ENCODE measurements at regions not wholly inside any gene's neighbourhood (a gene's known extent, or its start where the extent isn't known, plus 50 kb on each side); places are given as distances from the start of the nearest gene placed in this dataset.

DNA sequence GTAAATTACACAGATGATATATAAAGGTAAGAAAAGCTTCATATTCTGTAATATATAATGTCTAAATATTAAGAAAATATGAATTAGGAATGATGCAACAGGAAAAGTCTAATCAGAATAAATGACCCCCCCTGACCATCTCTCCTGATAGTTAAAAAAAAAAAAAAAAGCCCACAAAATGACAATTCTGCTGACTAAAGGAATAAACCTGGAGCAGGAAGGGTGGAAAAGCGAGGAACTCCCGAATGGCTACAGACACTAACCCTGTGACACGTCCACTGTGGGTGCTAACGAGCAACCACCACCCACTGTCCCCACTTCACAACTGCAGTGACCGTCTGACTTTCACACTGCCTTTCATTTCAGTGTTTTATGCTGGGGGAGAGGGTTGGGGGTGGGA is 67.6 kb upstream of the FOXQ1 start:
- Histone ChIP-seq H3K27me3 (ENCODE audit: control insufficient read depth, insufficient read depth, low read length) (no peaks in the 10 kb centered on the region), H3K4me1 (ENCODE audit: control insufficient read depth, insufficient read depth, low read length) (peaks cover 1% of the 10 kb centered on the region; the same call in 1 of the 2 replicates), H3K27ac (ENCODE audit: low read length) (no peak overlapping the region), H3K36me3 (ENCODE audit: control insufficient read depth, insufficient read depth, low read length) (no peaks in the 10 kb centered on the region), H3K9me3 (ENCODE audit: control insufficient read depth, insufficient read depth, low read length) (no peaks in the 10 kb centered on the region), H3K4me3 (ENCODE audit: low read length) (no peak overlapping the region)
- no peak for DNase-seq (ENCODE audit: low read depth, low spot score)
- no CpG with 5 or more reads among the region's 5 CpGs for WGBS (ENCODE audit: insufficient coverage, insufficient read length)

DNA sequence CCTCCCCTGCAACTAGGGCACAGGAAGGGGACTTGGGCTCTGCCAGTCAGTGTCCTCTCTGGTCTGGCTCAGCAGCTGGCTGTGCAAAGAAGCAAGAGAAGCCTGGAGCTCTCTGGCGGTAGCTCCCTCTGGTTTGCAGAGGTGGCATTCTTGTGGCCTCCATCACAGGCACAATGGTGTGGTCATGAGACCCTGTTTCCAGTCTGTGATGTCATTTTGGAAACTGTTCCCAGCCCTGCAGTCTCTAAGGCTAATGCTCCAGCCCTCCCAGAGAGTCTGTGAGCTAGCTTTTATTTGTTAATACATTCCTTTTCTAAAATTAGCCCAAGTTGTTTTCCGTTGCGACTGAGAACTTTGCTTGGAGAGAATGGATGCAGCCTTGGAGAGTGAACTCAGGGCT is 69.5 kb upstream of the FOXQ1 start:
- Histone ChIP-seq H3K9me3 (ENCODE audit: control insufficient read depth, insufficient read depth, low read length) (no peaks in the 10 kb centered on the region), H3K27ac (ENCODE audit: low read length) (no peak overlapping the region), H3K4me1 (ENCODE audit: control insufficient read depth, insufficient read depth, low read length) (peaks cover 1% of the 10 kb centered on the region; the same call in 1 of the 2 replicates), H3K36me3 (ENCODE audit: control insufficient read depth, insufficient read depth, low read length) (no peaks in the 10 kb centered on the region), H3K4me3 (ENCODE audit: low read length) (no peak overlapping the region), H3K27me3 (ENCODE audit: control insufficient read depth, insufficient read depth, low read length) (no peaks in the 10 kb centered on the region)
- no peak for DNase-seq (ENCODE audit: low read depth, low spot score)
- WGBS (ENCODE audit: insufficient coverage, insufficient read length) = no CpG with 5 or more reads among the region's 3 CpGs

DNA sequence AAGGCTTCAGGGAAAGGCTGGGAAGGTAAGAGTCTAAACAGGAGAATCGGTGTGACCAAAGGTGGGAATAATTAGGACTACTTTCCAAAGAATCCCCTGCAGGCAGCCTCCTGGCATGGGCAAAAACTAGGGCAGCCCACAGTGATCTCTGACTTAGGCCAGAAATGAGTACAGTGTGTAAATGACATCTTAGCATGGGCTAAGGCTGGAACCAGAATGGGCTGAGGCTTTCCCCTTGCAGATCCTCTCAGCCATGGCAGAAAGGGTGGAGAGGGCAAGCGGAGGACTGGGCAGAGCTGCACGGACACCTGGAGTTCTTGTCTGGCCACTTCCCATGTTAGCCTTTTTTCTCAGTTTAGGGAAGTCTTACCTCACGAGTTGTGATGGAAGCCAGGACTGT is 69.9 kb upstream of the FOXQ1 start:
- Histone ChIP-seq H3K27me3 (ENCODE audit: control insufficient read depth, insufficient read depth, low read length) (no peaks in the 10 kb centered on the region), H3K27ac (ENCODE audit: low read length) (no peak overlapping the region), H3K4me1 (ENCODE audit: control insufficient read depth, insufficient read depth, low read length) (peaks cover 1% of the 10 kb centered on the region; the same call in 1 of the 2 replicates), H3K9me3 (ENCODE audit: control insufficient read depth, insufficient read depth, low read length) (no peaks in the 10 kb centered on the region), H3K4me3 (ENCODE audit: low read length) (no peak overlapping the region), H3K36me3 (ENCODE audit: control insufficient read depth, insufficient read depth, low read length) (no peaks in the 10 kb centered on the region)
- no peak for DNase-seq (ENCODE audit: low read depth, low spot score)
- no CpG with 5 or more reads among the region's 4 CpGs for WGBS (ENCODE audit: insufficient coverage, insufficient read length)

DNA sequence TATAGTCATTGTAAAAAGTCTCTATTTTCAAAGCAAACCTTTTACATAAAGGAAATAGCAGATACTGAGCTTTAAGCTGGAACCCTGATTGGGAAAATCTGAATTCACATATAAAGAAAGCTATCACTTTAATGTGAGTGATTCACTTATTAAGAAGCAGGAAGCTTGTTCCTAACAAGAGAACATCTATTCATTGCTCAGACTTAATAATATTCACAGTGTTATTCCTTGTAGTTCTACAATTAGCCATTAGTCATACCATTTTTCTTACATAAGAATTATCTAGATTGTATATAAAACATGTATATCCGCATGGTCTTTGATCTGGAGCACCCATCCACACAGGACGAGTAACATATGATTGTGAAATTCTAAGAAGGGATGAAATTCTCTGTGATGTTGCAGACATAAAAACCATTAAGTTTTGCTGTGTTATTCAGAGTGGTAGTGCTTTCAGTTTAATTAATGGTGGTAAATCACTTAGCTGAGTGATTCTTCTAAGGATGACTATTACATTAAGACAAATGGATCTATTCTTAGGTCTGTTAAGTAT is 71.1 kb upstream of the FOXQ1 start:
- Histone ChIP-seq H3K4me1 (ENCODE audit: control insufficient read depth, insufficient read depth, low read length) (peaks cover 1% of the 10 kb centered on the region; the same call in 1 of the 2 replicates), H3K27me3 (ENCODE audit: control insufficient read depth, insufficient read depth, low read length) (no peaks in the 10 kb centered on the region), H3K9me3 (ENCODE audit: control insufficient read depth, insufficient read depth, low read length) (no peaks in the 10 kb centered on the region), H3K36me3 (ENCODE audit: control insufficient read depth, insufficient read depth, low read length) (no peaks in the 10 kb centered on the region), H3K27ac (ENCODE audit: low read length) (no peak overlapping the region), H3K4me3 (ENCODE audit: low read length) (no peak overlapping the region)
- DNase-seq (ENCODE audit: low read depth, low spot score) = no peak
- no CpG with 5 or more reads among the region's 2 CpGs for WGBS (ENCODE audit: insufficient coverage, insufficient read length)

DNA sequence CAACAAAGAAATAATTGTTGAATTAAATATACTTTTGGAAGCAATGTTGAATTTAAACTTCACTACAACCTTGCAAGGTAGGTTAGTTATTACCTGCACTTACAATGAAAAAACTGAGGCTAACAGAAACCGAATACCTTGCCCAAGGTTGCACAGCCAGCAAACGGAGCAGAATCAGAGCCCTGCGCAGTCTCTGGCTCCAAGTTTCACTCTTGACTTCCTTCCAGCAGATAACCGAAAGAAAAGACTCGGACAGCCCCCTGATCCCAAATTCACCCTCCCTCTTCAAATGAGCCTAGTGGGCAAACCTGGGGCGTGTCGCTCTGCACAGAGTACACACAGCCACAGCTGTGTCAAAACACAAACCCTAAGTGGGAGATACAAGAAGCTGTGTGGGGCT is 72.1 kb upstream of the FOXQ1 start:
- WGBS (ENCODE audit: insufficient coverage, insufficient read length) = no CpG with 5 or more reads among the region's 7 CpGs
- Histone ChIP-seq H3K27me3 (ENCODE audit: control insufficient read depth, insufficient read depth, low read length) (no peaks in the 10 kb centered on the region), H3K27ac (ENCODE audit: low read length) (no peak overlapping the region), H3K36me3 (ENCODE audit: control insufficient read depth, insufficient read depth, low read length) (no peaks in the 10 kb centered on the region), H3K4me3 (ENCODE audit: low read length) (no peak overlapping the region), H3K4me1 (ENCODE audit: control insufficient read depth, insufficient read depth, low read length) (peaks cover 1% of the 10 kb centered on the region; the same call in 1 of the 2 replicates), H3K9me3 (ENCODE audit: control insufficient read depth, insufficient read depth, low read length) (no peaks in the 10 kb centered on the region)
- DNase-seq (ENCODE audit: low read depth, low spot score) = no peak

DNA sequence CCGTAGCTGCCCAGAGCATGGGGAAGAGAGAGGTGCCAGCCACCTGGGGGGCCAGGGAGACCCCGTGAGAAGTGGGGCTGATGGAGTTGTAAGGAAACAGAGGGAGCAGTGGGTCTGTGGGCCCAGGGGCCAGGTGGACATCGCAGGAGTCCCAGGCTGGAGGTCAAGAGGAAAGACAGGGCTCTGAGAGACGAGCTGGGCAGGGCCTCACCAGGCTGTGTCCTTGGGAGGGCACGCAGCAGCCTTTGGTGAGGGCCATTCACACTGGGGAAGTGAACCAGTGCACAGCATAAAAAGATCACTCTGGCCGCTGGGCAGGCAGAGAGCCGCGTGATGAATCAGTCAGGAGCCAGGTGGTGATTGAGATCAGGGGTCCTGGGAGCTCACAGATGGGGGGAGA is 73.9 kb upstream of the FOXQ1 start:
- H3K9me3 ChIP-seq (ENCODE audit: control insufficient read depth, insufficient read depth, low read length) = no peaks in the 10 kb centered on the region
- no peak for DNase-seq (ENCODE audit: low read depth, low spot score)
- no CpG with 5 or more reads among the region's 8 CpGs for WGBS (ENCODE audit: insufficient coverage, insufficient read length)
- H3K4me3 ChIP-seq (ENCODE audit: low read length) = no peak overlapping the region
- peaks cover 1% of the 10 kb centered on the region; the same call in 1 of the 2 replicates for H3K4me1 ChIP-seq (ENCODE audit: control insufficient read depth, insufficient read depth, low read length)
- no peaks in the 10 kb centered on the region for H3K27me3 ChIP-seq (ENCODE audit: control insufficient read depth, insufficient read depth, low read length)
- H3K36me3 ChIP-seq (ENCODE audit: control insufficient read depth, insufficient read depth, low read length) = no peaks in the 10 kb centered on the region
- H3K27ac ChIP-seq (ENCODE audit: low read length) = no peak overlapping the region

DNA sequence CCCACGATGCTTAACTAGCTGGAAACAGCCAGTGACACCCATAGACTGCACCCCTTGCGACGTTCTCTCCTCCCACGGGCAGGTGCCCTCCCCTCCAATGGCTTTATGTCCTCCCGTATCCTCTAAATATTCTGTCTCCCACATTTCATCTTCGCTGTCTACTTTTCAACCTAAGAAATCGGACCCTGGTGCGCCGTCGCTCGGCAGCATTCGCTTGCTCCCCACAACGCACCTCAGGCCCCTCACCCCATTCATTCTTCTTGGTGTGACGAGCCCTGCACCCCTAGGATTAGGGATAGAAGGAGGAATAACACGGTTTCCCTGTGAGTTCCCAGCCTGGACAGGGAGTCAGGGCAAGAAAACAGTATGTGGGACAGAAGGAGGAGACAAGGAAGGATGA is 74.3 kb upstream of the FOXQ1 start:
- Histone ChIP-seq H3K9me3 (ENCODE audit: control insufficient read depth, insufficient read depth, low read length) (no peaks in the 10 kb centered on the region), H3K27me3 (ENCODE audit: control insufficient read depth, insufficient read depth, low read length) (no peaks in the 10 kb centered on the region), H3K4me3 (ENCODE audit: low read length) (no peak overlapping the region), H3K4me1 (ENCODE audit: control insufficient read depth, insufficient read depth, low read length) (peaks cover 1% of the 10 kb centered on the region; the same call in 1 of the 2 replicates), H3K27ac (ENCODE audit: low read length) (no peak overlapping the region), H3K36me3 (ENCODE audit: control insufficient read depth, insufficient read depth, low read length) (no peaks in the 10 kb centered on the region)
- no CpG with 5 or more reads among the region's 15 CpGs for WGBS (ENCODE audit: insufficient coverage, insufficient read length)
- DNase-seq (ENCODE audit: low read depth, low spot score) = no peak

DNA sequence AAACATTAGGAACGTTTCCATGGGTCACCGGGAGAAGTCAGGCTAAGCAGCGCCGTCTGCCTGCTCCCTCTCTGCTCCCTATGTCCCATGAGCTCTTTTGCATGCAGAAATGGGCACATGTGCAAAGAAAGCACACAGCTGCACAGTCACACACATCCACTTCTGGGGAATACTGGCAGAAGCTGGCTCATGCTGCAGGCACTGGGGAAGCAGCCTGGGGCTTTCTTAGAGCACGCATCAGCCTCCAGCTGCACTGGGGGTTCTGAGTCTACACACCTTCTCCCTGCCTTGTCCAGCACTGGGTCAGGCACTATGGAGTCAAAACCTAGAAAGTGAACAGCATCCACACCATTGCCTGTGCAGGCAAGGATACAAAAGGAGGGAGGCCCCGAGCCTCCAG is 76.1 kb upstream of the FOXQ1 start:
- Histone ChIP-seq H3K27ac (ENCODE audit: low read length) (no peak overlapping the region), H3K4me1 (ENCODE audit: control insufficient read depth, insufficient read depth, low read length) (no peaks in the 10 kb centered on the region), H3K4me3 (ENCODE audit: low read length) (no peak overlapping the region), H3K36me3 (ENCODE audit: control insufficient read depth, insufficient read depth, low read length) (no peaks in the 10 kb centered on the region), H3K9me3 (ENCODE audit: control insufficient read depth, insufficient read depth, low read length) (no peaks in the 10 kb centered on the region), H3K27me3 (ENCODE audit: control insufficient read depth, insufficient read depth, low read length) (no peaks in the 10 kb centered on the region)
- DNase-seq (ENCODE audit: low read depth, low spot score) = no peak
- WGBS (ENCODE audit: insufficient coverage, insufficient read length) = no CpG with 5 or more reads among the region's 6 CpGs

DNA sequence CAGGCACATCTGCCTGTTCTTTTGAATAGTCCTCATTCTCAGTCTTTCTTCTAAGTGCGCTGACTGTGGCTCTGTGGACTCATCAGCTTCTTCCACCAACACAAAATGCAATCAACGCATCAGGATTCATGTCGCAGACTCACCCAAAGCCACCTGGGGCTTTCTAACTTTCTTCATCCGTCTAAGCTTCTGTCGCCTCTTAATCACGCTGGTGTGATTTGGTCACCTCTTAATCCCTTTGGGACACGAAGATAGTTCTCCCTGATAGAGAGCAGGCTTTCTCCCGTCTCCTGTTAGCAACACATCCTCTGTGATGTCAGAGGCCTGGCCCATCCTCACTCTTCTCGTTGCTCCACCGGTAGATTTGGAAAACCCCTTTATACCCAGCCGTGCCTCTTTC is 78.0 kb upstream of the FOXQ1 start:
- Histone ChIP-seq H3K27ac (ENCODE audit: low read length) (no peak overlapping the region), H3K9me3 (ENCODE audit: control insufficient read depth, insufficient read depth, low read length) (no peaks in the 10 kb centered on the region), H3K36me3 (ENCODE audit: control insufficient read depth, insufficient read depth, low read length) (no peaks in the 10 kb centered on the region), H3K4me3 (ENCODE audit: low read length) (no peak overlapping the region), H3K4me1 (ENCODE audit: control insufficient read depth, insufficient read depth, low read length) (no peaks in the 10 kb centered on the region), H3K27me3 (ENCODE audit: control insufficient read depth, insufficient read depth, low read length) (no peaks in the 10 kb centered on the region)
- WGBS (ENCODE audit: insufficient coverage, insufficient read length) = no CpG with 5 or more reads among the region's 11 CpGs
- no peak for DNase-seq (ENCODE audit: low read depth, low spot score)

DNA sequence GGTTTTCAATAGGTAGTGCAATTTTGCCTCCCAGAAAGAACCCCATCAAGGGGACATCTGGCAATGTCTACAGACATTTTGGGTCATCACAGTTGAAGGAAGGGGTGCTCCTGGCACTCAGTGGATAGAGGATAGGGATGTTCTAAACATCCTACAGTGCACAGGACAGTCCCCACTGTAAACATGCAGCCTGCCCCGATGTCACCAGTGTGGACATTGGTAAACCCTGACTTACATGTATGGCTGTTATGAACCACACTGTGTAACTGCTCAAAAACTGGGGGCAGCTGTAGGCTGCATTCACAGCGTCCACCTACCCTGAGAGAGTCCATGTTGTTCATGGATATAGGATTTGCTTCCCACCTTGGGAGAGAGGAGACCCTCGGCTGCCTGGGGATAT is 79.3 kb upstream of the FOXQ1 start:
- no peaks in the 10 kb centered on the region for H3K9me3 ChIP-seq (ENCODE audit: control insufficient read depth, insufficient read depth, low read length)
- H3K27me3 ChIP-seq (ENCODE audit: control insufficient read depth, insufficient read depth, low read length) = no peaks in the 10 kb centered on the region
- H3K36me3 ChIP-seq (ENCODE audit: control insufficient read depth, insufficient read depth, low read length) = no peaks in the 10 kb centered on the region
- H3K27ac ChIP-seq (ENCODE audit: low read length) = no peak overlapping the region
- no CpG with 5 or more reads among the region's 3 CpGs for WGBS (ENCODE audit: insufficient coverage, insufficient read length)
- no peak overlapping the region for H3K4me3 ChIP-seq (ENCODE audit: low read length)
- DNase-seq (ENCODE audit: low read depth, low spot score) = no peak
- H3K4me1 ChIP-seq (ENCODE audit: control insufficient read depth, insufficient read depth, low read length) = no peaks in the 10 kb centered on the region

DNA sequence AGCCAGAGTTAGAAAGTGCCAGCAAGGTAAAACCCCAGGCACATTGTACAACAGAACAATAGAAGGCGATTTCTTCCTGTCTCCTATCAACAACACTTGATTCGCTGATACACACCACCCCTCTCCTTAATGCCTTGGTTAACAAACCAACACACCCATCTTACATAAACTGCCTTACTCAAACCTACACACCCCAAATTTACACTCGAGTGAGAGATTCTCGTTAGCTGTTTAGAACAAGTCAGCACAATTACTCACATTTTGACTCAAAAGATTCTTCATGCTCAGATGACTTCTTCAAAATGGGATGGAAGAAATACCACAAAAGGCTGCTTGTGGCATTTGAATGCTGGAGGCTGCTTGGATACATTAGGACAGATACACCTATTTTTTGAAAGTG is 80.0 kb upstream of the FOXQ1 start:
- Histone ChIP-seq H3K9me3 (ENCODE audit: control insufficient read depth, insufficient read depth, low read length) (no peaks in the 10 kb centered on the region), H3K27ac (ENCODE audit: low read length) (no peak overlapping the region), H3K4me1 (ENCODE audit: control insufficient read depth, insufficient read depth, low read length) (no peaks in the 10 kb centered on the region), H3K36me3 (ENCODE audit: control insufficient read depth, insufficient read depth, low read length) (no peaks in the 10 kb centered on the region), H3K4me3 (ENCODE audit: low read length) (no peak overlapping the region), H3K27me3 (ENCODE audit: control insufficient read depth, insufficient read depth, low read length) (no peaks in the 10 kb centered on the region; the same call in 1 of the 2 replicates)
- no peak for DNase-seq (ENCODE audit: low read depth, low spot score)
- 100% methylated on average over 3 of the region's 4 CpGs for WGBS (ENCODE audit: insufficient coverage, insufficient read length)
